CD14-positive monocyte (primary cell): ENCODE measurements at regions not wholly inside any gene's neighbourhood (a gene's known extent, or its start where the extent isn't known, plus 50 kb on each side); places are given as distances from the start of the nearest gene placed in this dataset.
A peak's percentile ranks its signal among the peaks of the same experiment; 100 is the strongest.

Experiments used
- DNase-seq, 3 donors: peaks; one replicate each; pipeline ENCODE4 v3.0.0-alpha.2; 2011 to 2022
- H2AFZ ChIP-seq: 2 replicates; pipeline ENCODE4 v1.6.0; 2012; ENCODE audit warnings: mild to moderate bottlenecking, low read depth, low read length, inconsistent platforms; ENCODE audit not compliant: insufficient read depth, poor library complexity, severe bottlenecking
- H3K27ac ChIP-seq, 2 donors: 1 replicate in 1 of 2; 2 replicates in 1 of 2; pipeline ENCODE4 v1.5.1; 2012 to 2013; ENCODE audit warnings: low read length in 2 of 2, control low read depth in 1 of 2, inconsistent platforms in 1 of 2, low read depth in 1 of 2, mild to moderate bottlenecking in 1 of 2
- H3K27me3 ChIP-seq, 2 donors: one replicate each; pipeline versions ENCODE4 v1.6.0 to v1.6.1; 2011 to 2013; ENCODE audit warnings: low read length in 2 of 2; ENCODE audit not compliant: control insufficient read depth in 2 of 2, insufficient read depth in 2 of 2
- H3K36me3 ChIP-seq, 2 donors: replicated peaks in 1 of 2; 1 replicate in 1 of 2; 2 replicates in 1 of 2; pipeline versions ENCODE4 v1.5.1 to v1.6.1; 2012 to 2013; ENCODE audit warnings: low read length in 2 of 2, control low read depth in 1 of 2, inconsistent platforms in 1 of 2, mild to moderate bottlenecking in 1 of 2; ENCODE audit not compliant: insufficient read depth in 2 of 2, control insufficient read depth in 1 of 2
- H3K4me1 ChIP-seq, 2 donors: 1 replicate in 1 of 2; 2 replicates in 1 of 2; pipeline versions ENCODE4 v1.5.1 to v1.6.1; 2012 to 2013; ENCODE audit warnings: low read length in 2 of 2, control low read depth in 1 of 2, inconsistent platforms in 1 of 2, mild to moderate bottlenecking in 1 of 2, moderate library complexity in 1 of 2; ENCODE audit not compliant: insufficient read depth in 2 of 2, control insufficient read depth in 1 of 2
- H3K4me2 ChIP-seq: replicated peaks from 2 replicates; pipeline ENCODE3; 2012; ENCODE audit warnings: low read length, moderate library complexity, mild to moderate bottlenecking; ENCODE audit not compliant: poor library complexity, severe bottlenecking; ENCODE audit errors: extremely low read depth
- H3K4me3 ChIP-seq, 3 experiments: fragments of 200-600 bp in 1 of 3; sonication (generic) in 1 of 3; replicated peaks in 1 of 3; 1 replicate in 2 of 3; 2 replicates in 1 of 3; pipeline ENCODE4 v1.5.1; 2011 to 2013; ENCODE audit warnings: low read length in 3 of 3, mild to moderate bottlenecking in 3 of 3, control low read depth in 2 of 3, low read depth in 2 of 3, inconsistent platforms in 1 of 3, moderate library complexity in 1 of 3
- H3K79me2 ChIP-seq: 2 replicates; pipeline ENCODE4 v1.6.0; 2012; ENCODE audit warnings: mild to moderate bottlenecking, control low read depth, inconsistent platforms, low read length, moderate library complexity; ENCODE audit not compliant: insufficient read depth
- H3K9ac ChIP-seq: 2 replicates; pipeline ENCODE4 v1.6.0; 2017; ENCODE audit warnings: low read length, mild to moderate bottlenecking; ENCODE audit not compliant: insufficient read depth, poor library complexity, severe bottlenecking
- H3K9me3 ChIP-seq, 2 donors: replicated peaks in 1 of 2; 1 replicate in 1 of 2; 2 replicates in 1 of 2; pipeline versions ENCODE4 v1.5.1 to v1.6.1; 2012 to 2013; ENCODE audit warnings: low read length in 2 of 2, control low read depth in 1 of 2; ENCODE audit not compliant: control insufficient read depth in 1 of 2, insufficient read depth in 1 of 2
- H4K20me1 ChIP-seq: 2 replicates; pipeline ENCODE4 v1.6.0; 2012; ENCODE audit warnings: mild to moderate bottlenecking, low read length, control low read depth, moderate library complexity; ENCODE audit not compliant: insufficient read depth
- H3K27ac Mint-ChIP-seq, 7 donors: one replicate each; pipeline ENCODE4 v1.8.0; 2020; ENCODE audit warnings: mild to moderate bottlenecking in 7 of 7, mixed read lengths in 7 of 7, moderate library complexity in 6 of 7, inconsistent platforms in 2 of 7
- H3K27me3 Mint-ChIP-seq, 3 donors: one replicate each; pipeline ENCODE4 v1.8.0; 2021 to 2022; ENCODE audit warnings: low read depth in 3 of 3, mild to moderate bottlenecking in 3 of 3, mixed read lengths in 3 of 3, moderate library complexity in 3 of 3, inconsistent platforms in 1 of 3
- H3K36me3 Mint-ChIP-seq, 2 donors: one replicate each; pipeline ENCODE4 v1.8.0; 2020; ENCODE audit warnings: mixed read lengths in 2 of 2, inconsistent platforms in 1 of 2, mild to moderate bottlenecking in 1 of 2
- H3K4me1 Mint-ChIP-seq: one replicate; pipeline ENCODE4 v1.8.0; 2020; ENCODE audit warnings: mild to moderate bottlenecking, mixed read lengths
- H3K4me3 Mint-ChIP-seq, 2 donors: one replicate each; pipeline ENCODE4 v1.8.0; 2020; ENCODE audit warnings: mild to moderate bottlenecking in 2 of 2, mixed read lengths in 2 of 2, moderate library complexity in 1 of 2
- H3K9me3 Mint-ChIP-seq, 7 donors: one replicate each; pipeline ENCODE4 v1.8.0; 2020 to 2022; ENCODE audit warnings: mixed read lengths in 7 of 7, mild to moderate bottlenecking in 6 of 7, moderate library complexity in 6 of 7, inconsistent platforms in 2 of 7
- CTCF ChIP-seq: fragments of 200-600 bp; IDR thresholded peaks from one replicate; pipeline ENCODE4 v1.8.0; 2022; ENCODE audit warnings: antibody characterized with exemption, mild to moderate bottlenecking
- WGBS: methylation state at CpG from one replicate; pipeline ENCODE4 v1.1.5; 2013; ENCODE audit warnings: missing lambda C conversion rate; ENCODE audit not compliant: insufficient coverage; 5-methylcytosine and 5-hydroxymethylcytosine counted together
- intact Hi-C, 2 donors: fragments of 100-400 bp; cut with micrococcal nuclease; formaldehyde crosslinking; loops; one replicate each; pipeline versions ENCODE4 v1.15.0 to v1.15.1; 2023

DNA sequence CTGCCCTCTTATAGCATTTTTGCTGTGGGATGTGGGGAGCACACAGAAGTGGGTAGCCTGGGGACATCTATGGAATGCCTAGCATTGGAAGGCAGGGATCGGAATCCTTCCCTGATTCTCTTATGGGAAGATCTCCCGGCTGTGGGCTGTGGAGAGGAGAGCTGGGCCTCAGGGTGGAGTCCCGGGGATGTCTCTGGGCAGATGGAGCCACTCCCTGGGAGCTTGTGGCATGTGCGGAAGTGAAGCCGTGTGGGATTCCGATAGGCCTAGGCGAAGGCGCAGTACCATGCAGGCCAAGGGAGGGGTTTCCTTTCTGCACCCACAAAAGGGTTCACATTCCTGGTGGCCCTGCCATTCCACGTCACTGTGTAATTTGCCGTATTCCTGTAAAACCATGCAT is 87.9 kb downstream of the GLI2 start:
- H3K27me3 ChIP-seq: no peaks in the 10 kb centered on the region
- peaks cover 0 to 9% (median 2%) of the 10 kb centered on the region in 3 donors for H3K27me3 Mint-ChIP-seq
- H3K4me3 Mint-ChIP-seq: peak overlapping the region in 1 of 2 donors; percentile 31
- intact Hi-C loops: no loop called here
- H3K36me3 Mint-ChIP-seq: no peaks in the 10 kb centered on the region
- DNase-seq: no peak
- H3K9me3 Mint-ChIP-seq: no peaks in the 10 kb centered on the region
- H3K9me3 ChIP-seq: no peaks in the 10 kb centered on the region
- no peak overlapping the region for H3K27ac ChIP-seq
- no peaks in the 10 kb centered on the region for H3K36me3 ChIP-seq
- no peak overlapping the region for H2AFZ ChIP-seq
- H3K79me2 ChIP-seq: no peaks in the 10 kb centered on the region
- H3K4me3 ChIP-seq: no peak overlapping the region
- no peaks in the 10 kb centered on the region for H3K4me1 Mint-ChIP-seq
- no peak overlapping the region for H3K4me2 ChIP-seq
- no peak overlapping the region for H3K9ac ChIP-seq
- H4K20me1 ChIP-seq: no peaks in the 10 kb centered on the region
- TF ChIP-seq CTCF: no peak
- no peak overlapping the region for H3K27ac Mint-ChIP-seq
- H3K4me1 ChIP-seq: no peaks in the 10 kb centered on the region
- 98% methylated on average over 7 of the region's 10 CpGs for WGBS

GRCh38 chr2:120824246-120824645 is 88.6 kb downstream of the GLI2 start:
- Mint-ChIP-seq H3K27me3 (peaks cover 0 to 9% (median 2%) of the 10 kb centered on the region in 3 donors), H3K9me3 (no peaks in the 10 kb centered on the region), H3K4me3 (no peak overlapping the region), H3K36me3 (no peaks in the 10 kb centered on the region), H3K27ac (no peak overlapping the region), H3K4me1 (no peaks in the 10 kb centered on the region)
- no peaks in the 10 kb centered on the region for H3K9me3 ChIP-seq
- no peaks in the 10 kb centered on the region for H3K79me2 ChIP-seq
- H4K20me1 ChIP-seq: no peaks in the 10 kb centered on the region
- H3K4me3 ChIP-seq: no peak overlapping the region
- no peaks in the 10 kb centered on the region for H3K36me3 ChIP-seq
- no peak for TF ChIP-seq CTCF
- H3K4me1 ChIP-seq: no peaks in the 10 kb centered on the region
- DNase-seq: no peak
- H3K27ac ChIP-seq: no peak overlapping the region
- no peaks in the 10 kb centered on the region for H3K27me3 ChIP-seq
- H3K9ac ChIP-seq: no peak overlapping the region
- H2AFZ ChIP-seq: no peak overlapping the region
- no peak overlapping the region for H3K4me2 ChIP-seq
- WGBS: 96% methylated on average over 8 of the region's 8 CpGs
- intact Hi-C loops: no loop called here
